ENCODE measurements at regions not wholly inside any gene's neighbourhood (a gene's known extent, or its start where the extent isn't known, plus 50 kb on each side); places are given as distances from the start of the nearest gene placed in this dataset.
"Not testable (repeated sequence)": the region's sequence is repeated elsewhere in the genome, so short reads cannot be mapped to it uniquely, and the experiment has no call there.

- no peak for ATAC-seq
- H3K36me3 ChIP-seq: no peaks in the 10 kb centered on the region
- no peaks in the 10 kb centered on the region for H3K4me1 ChIP-seq
- TF ChIP-seq CTCF (IDR thresholded peaks at IDR 0.05): no peak
- no peak for TF ChIP-seq POLR2AphosphoS5 (IDR thresholded peaks at IDR 0.05)
- TF ChIP-seq POLR2A (IDR thresholded peaks at IDR 0.05): no peak
- H3K9me3 ChIP-seq: no peaks in the 10 kb centered on the region
- H3K27ac ChIP-seq: no peak overlapping the region
- H3K4me3 ChIP-seq: no peak overlapping the region
- H3K27me3 ChIP-seq: no peaks in the 10 kb centered on the region
- 72% methylated on average over 5 of the region's 9 CpGs; no CpG with 5 or more reads in 1 of the 2 donors for WGBS, 2 donors (ENCODE audit: low coverage in 1 of 2)
Observed at GRCh38 chr7:152594801-152595200, 81.1 kb downstream of the XRCC2 start.

DNA sequence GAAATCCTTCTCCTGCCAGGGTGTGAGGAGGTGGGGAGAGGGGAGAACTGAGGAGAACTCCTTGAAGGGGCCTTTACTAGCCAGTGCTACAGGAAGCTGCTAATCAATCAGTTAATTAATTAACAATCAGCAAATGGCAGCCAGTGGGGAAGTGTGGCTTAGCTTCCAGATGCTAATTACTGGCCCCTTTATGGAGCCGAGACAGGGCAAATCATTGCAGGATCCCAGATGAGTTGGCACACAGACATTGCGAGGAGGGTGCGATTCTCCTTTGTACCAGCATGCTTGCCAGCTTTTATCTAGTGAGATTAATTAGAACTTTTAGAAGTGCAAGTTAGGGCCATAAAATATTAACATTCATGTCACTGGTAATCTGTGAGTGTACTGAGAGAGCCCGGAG is 84.0 kb downstream of the XRCC2 start:
- TF ChIP-seq POLR2AphosphoS5 (IDR thresholded peaks at IDR 0.05) (no peak), POLR2A (IDR thresholded peaks at IDR 0.05) (no peak), EP300 (IDR thresholded peaks at IDR 0.05) (no peak), CTCF (IDR thresholded peaks at IDR 0.05) (no peak)
- H3K9me3 ChIP-seq: no peaks in the 10 kb centered on the region
- H3K36me3 ChIP-seq: no peaks in the 10 kb centered on the region
- no peaks in the 10 kb centered on the region for H3K27me3 ChIP-seq
- ATAC-seq: no peak
- 73 to 100% methylated on average over 1 to 4 of the region's 4 CpGs for WGBS, 2 donors (ENCODE audit: low coverage in 1 of 2)
- no peak overlapping the region for H3K4me3 ChIP-seq
- peaks cover 0 to 9% (median 0%) of the 10 kb centered on the region in 3 donors for H3K4me1 ChIP-seq
- H3K27ac ChIP-seq: no peak overlapping the region

DNA sequence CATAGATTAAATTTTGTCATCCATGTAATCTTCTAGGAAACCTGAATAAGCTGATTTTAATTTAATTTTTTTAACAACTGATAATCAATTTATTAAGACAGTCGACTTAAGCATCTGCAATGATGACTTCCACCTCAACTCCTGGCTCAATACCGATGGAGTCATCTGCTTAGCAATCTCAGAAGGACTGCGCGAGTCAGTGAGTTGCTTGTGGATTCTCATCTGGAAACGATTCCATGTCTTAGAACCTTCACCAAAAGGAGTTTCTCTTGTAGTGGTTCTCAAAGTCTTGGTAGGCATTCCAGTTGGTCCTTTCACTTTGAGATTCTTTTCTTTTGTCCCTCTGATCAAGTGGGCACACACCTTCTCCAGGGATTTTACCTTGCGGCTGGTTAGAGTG is 85.5 kb downstream of the XRCC2 start:
- H3K36me3 ChIP-seq: no peaks in the 10 kb centered on the region
- WGBS, 2 donors (ENCODE audit: low coverage in 1 of 2): 80 to 91% methylated on average over 5 to 6 of the region's 6 CpGs
- ATAC-seq: no peak

DNA sequence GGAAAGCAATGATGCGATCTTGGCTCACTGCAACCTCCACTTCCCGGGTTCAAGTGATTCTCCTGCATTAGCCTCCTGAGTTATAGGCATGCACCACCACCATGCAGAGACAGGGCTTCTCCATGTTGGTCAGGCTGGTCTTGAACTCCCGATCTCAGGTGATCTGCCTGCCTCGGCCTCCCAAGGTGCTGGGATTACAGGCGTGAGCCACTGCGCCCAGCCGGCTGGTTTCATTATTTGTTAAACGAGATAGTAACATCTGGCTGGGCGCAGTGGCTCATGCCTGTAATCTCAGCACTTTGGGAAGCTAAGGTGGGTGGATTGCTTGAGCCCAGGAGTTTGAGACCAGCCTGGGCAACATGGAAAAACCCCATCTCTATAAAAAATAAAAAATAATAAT is 86.1 kb downstream of the XRCC2 start:
- H3K4me3 ChIP-seq, H3K36me3 ChIP-seq, ATAC-seq, H3K27me3 ChIP-seq, H3K9me3 ChIP-seq, H3K4me1 ChIP-seq, H3K27ac ChIP-seq: not testable (repeated sequence)
- 87 to 93% methylated on average over 3 of the region's 9 CpGs for WGBS, 2 donors (ENCODE audit: low coverage in 1 of 2)

More for the DNA sequence above, 85.5 kb downstream of the XRCC2 start:
- Histone ChIP-seq H3K4me1 (peaks cover 0 to 9% (median 0%) of the 10 kb centered on the region in 3 donors), H3K9me3 (no peaks in the 10 kb centered on the region), H3K27me3 (no peaks in the 10 kb centered on the region), H3K27ac (no peak overlapping the region), H3K4me3 (no peak overlapping the region)
- TF ChIP-seq EP300 (IDR thresholded peaks at IDR 0.05) (no peak), CTCF (IDR thresholded peaks at IDR 0.05) (no peak), POLR2AphosphoS5 (IDR thresholded peaks at IDR 0.05) (no peak), POLR2A (IDR thresholded peaks at IDR 0.05) (no peak)

- H3K4me3 ChIP-seq: no peak overlapping the region
- TF ChIP-seq POLR2A (IDR thresholded peaks at IDR 0.05) (no peak), POLR2AphosphoS5 (IDR thresholded peaks at IDR 0.05) (no peak), EP300 (IDR thresholded peaks at IDR 0.05) (no peak), CTCF (IDR thresholded peaks at IDR 0.05) (no peak)
- WGBS, 2 donors (ENCODE audit: low coverage in 1 of 2): 37 to 40% methylated on average over 4 to 5 of the region's 5 CpGs
- ATAC-seq: no peak
- H3K9me3 ChIP-seq: no peaks in the 10 kb centered on the region
- no peaks in the 10 kb centered on the region for H3K36me3 ChIP-seq
- H3K27me3 ChIP-seq: no peaks in the 10 kb centered on the region
- H3K4me1 ChIP-seq: peaks cover 0 to 9% (median 0%) of the 10 kb centered on the region in 3 donors
- H3K27ac ChIP-seq: peak overlapping the region in 1 of 4 donors; percentile 18
Observed at GRCh38 chr7:152588350-152588749, 87.6 kb downstream of the XRCC2 start.

Measured in gastroesophageal sphincter (tissue), 4 donors.